ENCODE measurements at regions not wholly inside any gene's neighbourhood (a gene's known extent, or its start where the extent isn't known, plus 50 kb on each side); places are given as distances from the start of the nearest gene placed in this dataset.
"Not testable (repeated sequence)": the region's sequence is repeated elsewhere in the genome, so short reads cannot be mapped to it uniquely, and the experiment has no call there.

GRCh38 chr2:57050007-57050406 lies 866.2 kb downstream of the CCDC85A start:
- Histone ChIP-seq H3K23me2 (ENCODE audit: insufficient read length, low read depth, low read length, poor library complexity, severe bottlenecking) (no peaks in the 10 kb centered on the region), H3K27ac (ENCODE audit: insufficient read length, low read depth, low read length) (no peak overlapping the region), H3K9me3 (ENCODE audit: control insufficient read depth, low read depth, low read length) (no peaks in the 10 kb centered on the region), H3K56ac (ENCODE audit: insufficient read length, low read depth, low read length) (no peak overlapping the region), H3T11ph (ENCODE audit: low read length) (no peak overlapping the region), H3K79me1 (ENCODE audit: insufficient read depth, low read depth, low read length, poor library complexity, severe bottlenecking) (no peaks in the 10 kb centered on the region), H3K18ac (ENCODE audit: insufficient read length, low read depth, low read length) (no peak overlapping the region), H2BK15ac (ENCODE audit: low read depth, low read length) (no peak overlapping the region), H3K27me3 (ENCODE audit: insufficient read depth, low read length) (no peaks in the 10 kb centered on the region), H3K23ac (ENCODE audit: insufficient read length, low read depth, low read length) (no peak overlapping the region), H3K79me2 (ENCODE audit: insufficient read depth, low read length) (no peaks in the 10 kb centered on the region), H3K14ac (ENCODE audit: insufficient read depth, low read length) (no peak overlapping the region), H2BK5ac (ENCODE audit: insufficient read length, low read length) (no peak overlapping the region), H2AK5ac (ENCODE audit: insufficient read length, low read length) (no peak overlapping the region), H4K5ac (ENCODE audit: insufficient read length, low read depth, low read length) (no peak overlapping the region), H4K91ac (ENCODE audit: insufficient read length, low read depth, low read length) (no peak overlapping the region), H3K9ac (ENCODE audit: extremely low read depth, insufficient read length, low read length) (no peak overlapping the region), H2BK20ac (ENCODE audit: low read depth, low read length, poor library complexity, severe bottlenecking) (no peak overlapping the region), H4K8ac (replicated peaks; ENCODE audit: insufficient read length, low read depth, low read length) (no peak overlapping the region), H2BK120ac (ENCODE audit: low read depth, low read length, poor library complexity, severe bottlenecking) (no peak overlapping the region), H4K20me1 (ENCODE audit: control insufficient read depth, insufficient read depth, insufficient read length) (no peaks in the 10 kb centered on the region), H3K4ac (ENCODE audit: low read depth, low read length) (no peak overlapping the region), H2AFZ (ENCODE audit: low read length) (no peak overlapping the region), H3K4me2 (ENCODE audit: insufficient read depth, insufficient read length, low read length) (no peak overlapping the region), H2BK12ac (ENCODE audit: insufficient read length, low read depth, low read length) (no peak overlapping the region), H3K4me1 (ENCODE audit: insufficient read depth, low read length) (no peaks in the 10 kb centered on the region)
- Mint-ChIP-seq H3K9me3 (no peaks in the 10 kb centered on the region; a peak in 1 of 5 replicates), H3K27ac (no peak overlapping the region), H3K4me1 (peaks cover 5% of the 10 kb centered on the region in 2 experiments; a peak in 3 of 4 replicates), H3K27me3 (ENCODE audit: low read depth) (no peaks in the 10 kb centered on the region), H3K4me3 (no peak overlapping the region), H3K36me3 (ENCODE audit: insufficient read depth in 1 of 3, low read depth in 3 of 3) (no peaks in the 10 kb centered on the region)
- no peak for TF ChIP-seq CTCF (conservative IDR thresholded peaks at IDR 0.05)
- no CpG with 5 or more reads among the region's 3 CpGs for WGBS (ENCODE audit: extremely low coverage, insufficient read length, low lambda C conversion rate)
- DNase-seq: no peak

GRCh38 chr2:57066301-57066700 lies 882.5 kb downstream of the CCDC85A start:
- no CpG with 5 or more reads among the region's 1 CpG for WGBS (ENCODE audit: extremely low coverage, insufficient read length, low lambda C conversion rate)
- DNase-seq: not testable (repeated sequence)

More at GRCh38 chr2:57066301-57066700, 882.5 kb downstream of the CCDC85A start:
- not testable (repeated sequence) for H2BK120ac ChIP-seq (ENCODE audit: low read depth, low read length, poor library complexity, severe bottlenecking); H3K4me3 Mint-ChIP-seq; H3K27me3 ChIP-seq (ENCODE audit: insufficient read depth, low read length); H3K9ac ChIP-seq (ENCODE audit: extremely low read depth, insufficient read length, low read length); H3K23ac ChIP-seq (ENCODE audit: insufficient read length, low read depth, low read length); H3K79me1 ChIP-seq (ENCODE audit: insufficient read depth, low read depth, low read length, poor library complexity, severe bottlenecking); H3K27me3 Mint-ChIP-seq (ENCODE audit: low read depth); H3K14ac ChIP-seq (ENCODE audit: insufficient read depth, low read length); H4K8ac ChIP-seq (replicated peaks; ENCODE audit: insufficient read length, low read depth, low read length); H2AFZ ChIP-seq (ENCODE audit: low read length); H3K9me3 ChIP-seq (ENCODE audit: control insufficient read depth, low read depth, low read length); H3K27ac ChIP-seq (ENCODE audit: insufficient read length, low read depth, low read length); H4K20me1 ChIP-seq (ENCODE audit: control insufficient read depth, insufficient read depth, insufficient read length); H3K9me3 Mint-ChIP-seq; H2BK15ac ChIP-seq (ENCODE audit: low read depth, low read length); H3K79me2 ChIP-seq (ENCODE audit: insufficient read depth, low read length); H3K18ac ChIP-seq (ENCODE audit: insufficient read length, low read depth, low read length); H3K4ac ChIP-seq (ENCODE audit: low read depth, low read length); H3K4me1 ChIP-seq (ENCODE audit: insufficient read depth, low read length); H3K27ac Mint-ChIP-seq; H3T11ph ChIP-seq (ENCODE audit: low read length); H2BK5ac ChIP-seq (ENCODE audit: insufficient read length, low read length); H3K56ac ChIP-seq (ENCODE audit: insufficient read length, low read depth, low read length); H3K23me2 ChIP-seq (ENCODE audit: insufficient read length, low read depth, low read length, poor library complexity, severe bottlenecking); H3K4me1 Mint-ChIP-seq; H4K5ac ChIP-seq (ENCODE audit: insufficient read length, low read depth, low read length); H2BK20ac ChIP-seq (ENCODE audit: low read depth, low read length, poor library complexity, severe bottlenecking); H3K4me2 ChIP-seq (ENCODE audit: insufficient read depth, insufficient read length, low read length); H4K91ac ChIP-seq (ENCODE audit: insufficient read length, low read depth, low read length); H2AK5ac ChIP-seq (ENCODE audit: insufficient read length, low read length); H2BK12ac ChIP-seq (ENCODE audit: insufficient read length, low read depth, low read length); H3K36me3 Mint-ChIP-seq (ENCODE audit: insufficient read depth in 1 of 3, low read depth in 3 of 3)

Data from H9 (cell line).